Mesendoderm (in vitro differentiated cells): ENCODE measurements at regions not wholly inside any gene's neighbourhood (a gene's known extent, or its start where the extent isn't known, plus 50 kb on each side); places are given as distances from the start of the nearest gene placed in this dataset.
"Not testable (repeated sequence)": the region's sequence is repeated elsewhere in the genome, so short reads cannot be mapped to it uniquely, and the experiment has no call there.

Experiments
- DNase-seq: peaks from one replicate; pipeline ENCODE4 v3.0.0; 2013
- H2AK5ac ChIP-seq: 2 replicates; pipeline ENCODE4 v1.6.1; 2013; ENCODE audit warnings: low read length, inconsistent platforms
- H2BK120ac ChIP-seq: 2 replicates; pipeline ENCODE4 v1.6.1; 2013; ENCODE audit warnings: low read depth, mild to moderate bottlenecking, low read length, moderate library complexity, mixed read lengths
- H2BK15ac ChIP-seq: replicated peaks from 2 replicates; pipeline ENCODE4 v1.6.1; 2013; ENCODE audit warnings: low read depth, mild to moderate bottlenecking, moderate library complexity
- H2BK5ac ChIP-seq: 2 replicates; pipeline ENCODE4 v1.6.1; 2013; ENCODE audit warnings: low read length, inconsistent platforms
- H3K18ac ChIP-seq: 2 replicates; pipeline ENCODE4 v1.6.1; 2013; ENCODE audit warnings: mild to moderate bottlenecking, low read length, mixed read lengths
- H3K23ac ChIP-seq: one replicate; pipeline ENCODE4 v1.6.1; 2013; ENCODE audit warnings: low read length
- H3K27ac ChIP-seq: 2 replicates; pipeline ENCODE4 v1.5.1; 2013; ENCODE audit warnings: low read depth, mild to moderate bottlenecking, inconsistent platforms, low read length, moderate library complexity
- H3K27me3 ChIP-seq: 2 replicates; pipeline ENCODE4 v1.6.1; 2013; ENCODE audit warnings: low read length, control low read depth, mild to moderate bottlenecking, inconsistent platforms; ENCODE audit not compliant: insufficient read depth, poor library complexity
- H3K36me3 ChIP-seq: 2 replicates; pipeline ENCODE4 v1.6.1; 2013; ENCODE audit warnings: low read length, inconsistent platforms; ENCODE audit not compliant: control insufficient read depth, insufficient read depth
- H3K4ac ChIP-seq: one replicate; pipeline ENCODE4 v1.6.1; 2013; ENCODE audit warnings: low read depth, mild to moderate bottlenecking, low read length, moderate library complexity
- H3K4me1 ChIP-seq: 2 replicates; pipeline ENCODE4 v1.6.1; 2013; ENCODE audit warnings: low read depth, low read length, inconsistent platforms; ENCODE audit not compliant: control insufficient read depth
- H3K4me2 ChIP-seq: 2 replicates; pipeline ENCODE4 v1.6.1; 2013; ENCODE audit warnings: low read length
- H3K4me3 ChIP-seq: 2 replicates; pipeline ENCODE4 v1.5.1; 2013; ENCODE audit warnings: mild to moderate bottlenecking, low read length
- H3K56ac ChIP-seq: one replicate; pipeline ENCODE4 v1.6.1; 2013; ENCODE audit warnings: low read length
- H3K79me1 ChIP-seq: 2 replicates; pipeline ENCODE4 v1.6.1; 2013; ENCODE audit warnings: low read length, inconsistent platforms
- H3K79me2 ChIP-seq: 2 replicates; pipeline ENCODE4 v1.6.1; 2013; ENCODE audit warnings: mild to moderate bottlenecking, low read length; ENCODE audit not compliant: control insufficient read depth, insufficient read depth
- H3K9ac ChIP-seq: 2 replicates; pipeline ENCODE4 v1.6.1; 2013; ENCODE audit warnings: low read length, inconsistent platforms
- H4K5ac ChIP-seq: one replicate; pipeline ENCODE4 v1.6.1; 2013; ENCODE audit warnings: low read length
- H4K8ac ChIP-seq: one replicate; pipeline ENCODE4 v1.6.1; 2013; ENCODE audit warnings: low read depth, mild to moderate bottlenecking, control low read depth, low read length, moderate library complexity
- WGBS: extraction: QIAGEN DNeasy Blood & Tissue Kit; methylation state at CpG from one replicate; pipeline ENCODE4 v1.1.7; 2013; ENCODE audit warnings: low lambda C conversion rate, missing lambda C conversion rate; ENCODE audit not compliant: insufficient coverage; ENCODE audit errors: extremely low coverage; 5-methylcytosine and 5-hydroxymethylcytosine counted together

DNA sequence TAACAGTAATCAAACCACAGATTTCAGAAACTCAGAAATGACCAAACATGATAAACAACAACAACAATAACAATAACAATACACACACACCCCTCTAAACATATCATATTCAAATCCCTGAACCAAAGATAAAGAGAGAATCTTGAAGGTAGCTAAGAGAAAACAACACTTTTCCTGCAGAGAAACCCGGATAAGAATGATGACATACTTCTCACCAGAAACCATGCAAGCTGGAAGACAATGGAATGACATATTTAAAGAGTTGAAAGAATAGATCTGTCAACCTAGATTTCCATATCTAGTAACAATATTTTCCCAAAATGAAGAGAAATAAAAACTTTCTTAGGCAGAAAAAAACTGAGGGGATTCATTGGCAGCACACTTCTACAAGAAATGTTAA lies 138.1 kb downstream of the LIG4 start:
- Histone ChIP-seq H4K5ac (no peak overlapping the region), H3K4ac (no peak overlapping the region), H3K27me3 (no peaks in the 10 kb centered on the region), H3K23ac (no peak overlapping the region), H2BK15ac (no peak overlapping the region), H3K27ac (no peak overlapping the region), H3K4me2 (no peak overlapping the region), H3K36me3 (no peaks in the 10 kb centered on the region), H3K56ac (no peak overlapping the region), H4K8ac (no peak overlapping the region), H2BK5ac (no peak overlapping the region), H3K18ac (no peak overlapping the region), H3K4me3 (no peak overlapping the region), H2AK5ac (no peak overlapping the region), H3K79me1 (no peaks in the 10 kb centered on the region), H2BK120ac (no peak overlapping the region), H3K4me1 (no peaks in the 10 kb centered on the region), H3K79me2 (no peaks in the 10 kb centered on the region), H3K9ac (no peak overlapping the region)
- DNase-seq, result no peak
- WGBS, result no CpG with 5 or more reads among the region's 1 CpG

DNA sequence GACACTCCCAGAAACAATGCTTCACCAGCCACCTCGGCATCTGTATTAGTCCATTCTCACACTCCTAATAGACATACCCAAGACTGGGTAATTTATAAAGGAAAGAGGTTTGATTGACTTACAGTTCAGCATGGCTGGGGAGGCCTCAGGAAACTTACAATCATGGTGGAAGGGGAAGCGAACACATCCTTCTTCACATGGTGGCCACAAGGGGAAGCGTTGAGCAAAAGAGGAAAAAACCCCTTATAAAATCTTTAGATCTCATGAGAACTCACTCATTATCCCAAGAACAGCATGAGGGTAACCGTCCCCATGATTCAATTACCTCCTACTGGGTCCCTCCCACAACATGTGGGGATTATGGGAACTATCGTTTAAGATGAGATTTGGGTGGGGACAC lies 140.9 kb downstream of the LIG4 start:
- H4K8ac ChIP-seq, H3K23ac ChIP-seq, H3K4me3 ChIP-seq, H3K56ac ChIP-seq, H2BK120ac ChIP-seq, H3K79me2 ChIP-seq, H2BK5ac ChIP-seq, H3K27me3 ChIP-seq, H3K79me1 ChIP-seq, H2BK15ac ChIP-seq, H3K36me3 ChIP-seq, H3K4me1 ChIP-seq, H3K18ac ChIP-seq, H3K9ac ChIP-seq, H3K4me2 ChIP-seq, H3K4ac ChIP-seq, H3K27ac ChIP-seq, H2AK5ac ChIP-seq, H4K5ac ChIP-seq: not testable (repeated sequence)
- peak; percentile 33 for DNase-seq
- no CpG with 5 or more reads among the region's 5 CpGs for WGBS

DNA sequence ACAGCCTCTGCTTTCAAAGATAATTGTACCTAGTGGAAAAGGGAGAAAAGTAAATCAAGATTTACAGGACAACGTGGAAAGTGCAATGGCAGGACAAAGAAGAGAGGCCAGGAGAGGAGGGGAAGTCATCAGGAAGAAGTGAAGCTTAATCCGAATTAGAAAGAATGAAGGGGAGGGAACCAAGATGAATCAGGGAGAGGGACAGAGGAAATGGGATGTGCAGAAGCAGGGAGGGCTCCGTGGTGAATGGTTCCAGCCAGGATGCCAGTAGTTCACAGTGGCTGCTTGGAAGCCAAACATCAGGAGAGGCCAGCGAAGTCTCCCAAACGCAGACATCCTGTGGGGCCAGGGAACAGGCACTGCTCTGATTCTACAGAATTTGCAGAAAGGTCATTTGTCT lies 144.4 kb downstream of the LIG4 start:
- no peak overlapping the region for H4K8ac ChIP-seq
- H3K4me1 ChIP-seq, result no peaks in the 10 kb centered on the region
- H3K18ac ChIP-seq, result no peak overlapping the region
- H3K79me2 ChIP-seq, result no peaks in the 10 kb centered on the region
- H3K4me2 ChIP-seq, result no peak overlapping the region
- H3K23ac ChIP-seq, result no peak overlapping the region
- H2AK5ac ChIP-seq, result no peak overlapping the region
- no peak overlapping the region for H3K27ac ChIP-seq
- no peaks in the 10 kb centered on the region for H3K79me1 ChIP-seq
- H3K4me3 ChIP-seq, result no peak overlapping the region
- H2BK5ac ChIP-seq, result no peak overlapping the region
- no peak overlapping the region for H3K4ac ChIP-seq
- no CpG with 5 or more reads among the region's 5 CpGs for WGBS
- H4K5ac ChIP-seq, result no peak overlapping the region
- no peak overlapping the region for H2BK120ac ChIP-seq
- no peak overlapping the region for H3K9ac ChIP-seq
- no peak for DNase-seq
- H3K56ac ChIP-seq, result no peak overlapping the region
- no peaks in the 10 kb centered on the region for H3K36me3 ChIP-seq
- no peaks in the 10 kb centered on the region for H3K27me3 ChIP-seq
- H2BK15ac ChIP-seq, result no peak overlapping the region

DNA sequence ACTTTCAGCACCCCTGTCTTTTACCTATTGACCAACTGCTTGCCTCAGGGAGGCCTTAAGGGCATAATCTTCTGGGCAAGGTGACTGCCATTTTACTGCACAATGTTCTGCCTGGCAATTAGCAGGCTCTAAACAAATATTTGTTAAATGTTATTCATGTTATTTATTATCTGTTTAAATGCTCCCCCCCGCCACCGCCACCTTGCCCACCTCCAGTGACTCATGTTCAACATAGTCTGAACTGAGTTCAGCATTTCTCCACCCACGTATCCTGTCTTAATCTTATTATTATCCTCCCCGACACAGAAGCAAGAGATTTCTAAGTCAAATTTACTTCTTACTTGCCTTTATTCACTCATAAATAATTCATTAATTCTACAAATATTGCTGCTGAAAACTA lies 144.8 kb downstream of the LIG4 start:
- 100% methylated on average over 1 of the region's 4 CpGs for WGBS
- H3K56ac ChIP-seq, result no peak overlapping the region
- no peak overlapping the region for H3K4ac ChIP-seq
- no peak overlapping the region for H3K27ac ChIP-seq
- H3K4me1 ChIP-seq, result no peaks in the 10 kb centered on the region
- H3K18ac ChIP-seq, result no peak overlapping the region
- no peak overlapping the region for H4K8ac ChIP-seq
- H2BK120ac ChIP-seq, result no peak overlapping the region
- no peaks in the 10 kb centered on the region for H3K79me1 ChIP-seq
- no peak overlapping the region for H3K4me2 ChIP-seq
- H3K9ac ChIP-seq, result no peak overlapping the region
- no peaks in the 10 kb centered on the region for H3K36me3 ChIP-seq
- H2AK5ac ChIP-seq, result no peak overlapping the region
- H2BK15ac ChIP-seq, result no peak overlapping the region
- H3K27me3 ChIP-seq, result no peaks in the 10 kb centered on the region
- no peak overlapping the region for H3K23ac ChIP-seq
- no peak for DNase-seq
- no peaks in the 10 kb centered on the region for H3K79me2 ChIP-seq
- no peak overlapping the region for H3K4me3 ChIP-seq
- no peak overlapping the region for H2BK5ac ChIP-seq
- H4K5ac ChIP-seq, result no peak overlapping the region

DNA sequence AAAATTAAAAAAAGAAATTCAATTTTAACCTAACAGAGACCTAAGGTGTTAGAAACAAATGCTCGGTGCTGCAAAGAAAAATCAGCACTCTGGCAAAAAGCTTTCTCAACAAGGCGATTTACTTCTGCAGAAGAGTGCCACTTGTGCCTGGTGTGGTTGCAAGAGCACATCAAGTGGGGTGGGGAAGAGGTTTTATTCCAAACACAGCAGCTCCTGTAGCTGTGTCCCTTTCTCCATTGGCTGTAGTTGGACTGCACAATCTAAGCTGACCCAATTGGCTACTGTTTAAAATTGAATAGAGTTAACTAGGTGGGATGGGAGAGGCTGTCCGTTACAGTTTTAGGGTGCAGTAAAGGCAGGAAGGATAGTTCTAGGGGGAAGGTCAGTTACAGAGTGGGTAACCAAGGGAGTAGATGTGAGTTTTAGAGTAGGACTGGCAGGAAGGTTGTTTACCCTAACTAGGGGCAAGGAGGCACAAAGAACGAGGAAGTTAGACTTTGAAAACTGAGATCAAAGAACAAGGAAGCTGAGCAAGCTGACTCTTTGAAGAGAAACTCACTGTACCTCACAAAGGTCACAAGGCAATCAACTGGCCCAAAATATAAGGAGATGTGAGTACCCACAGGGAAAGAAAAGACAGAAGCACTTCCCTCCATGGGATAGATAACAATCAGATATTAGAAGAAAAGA lies 145.7 kb downstream of the LIG4 start:
- Histone ChIP-seq H3K4me1 (no peaks in the 10 kb centered on the region), H3K9ac (no peak overlapping the region), H3K79me2 (no peaks in the 10 kb centered on the region), H3K79me1 (no peaks in the 10 kb centered on the region), H4K8ac (no peak overlapping the region), H2BK5ac (no peak overlapping the region), H3K23ac (no peak overlapping the region), H3K36me3 (no peaks in the 10 kb centered on the region), H3K27ac (no peak overlapping the region), H2AK5ac (no peak overlapping the region), H3K56ac (no peak overlapping the region), H3K4me3 (no peak overlapping the region), H2BK120ac (no peak overlapping the region), H2BK15ac (no peak overlapping the region), H3K4ac (no peak overlapping the region), H3K18ac (no peak overlapping the region), H3K27me3 (no peaks in the 10 kb centered on the region), H3K4me2 (no peak overlapping the region), H4K5ac (no peak overlapping the region)
- no CpG with 5 or more reads among the region's 4 CpGs for WGBS
- DNase-seq, result no peak

DNA sequence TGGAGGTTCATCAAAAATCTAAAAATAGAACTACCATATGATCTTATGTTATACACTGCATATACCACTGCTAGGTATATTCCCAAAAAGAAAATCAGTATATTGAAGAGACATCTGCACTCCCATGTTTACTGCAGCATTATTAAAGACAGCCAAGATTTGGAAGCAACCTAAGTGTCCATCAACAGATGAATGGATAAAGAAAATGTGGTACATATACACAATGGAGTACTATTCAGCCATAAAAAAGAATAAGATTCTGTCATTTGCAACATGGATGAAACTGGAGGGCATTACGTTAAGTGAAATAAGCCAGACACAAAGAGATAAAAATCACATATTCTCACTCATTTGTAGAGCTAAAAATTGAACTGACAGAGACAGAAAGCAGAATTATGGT lies 151.0 kb downstream of the LIG4 start:
- not testable (repeated sequence) for H2BK5ac ChIP-seq, H3K9ac ChIP-seq, H3K4ac ChIP-seq, H3K56ac ChIP-seq, H3K36me3 ChIP-seq, H3K79me2 ChIP-seq, H3K27me3 ChIP-seq, H4K8ac ChIP-seq, H4K5ac ChIP-seq, H3K4me3 ChIP-seq, H2AK5ac ChIP-seq, H3K79me1 ChIP-seq, DNase-seq, H2BK120ac ChIP-seq, H3K27ac ChIP-seq, H3K18ac ChIP-seq, H3K23ac ChIP-seq, H3K4me2 ChIP-seq, H3K4me1 ChIP-seq, H2BK15ac ChIP-seq
- WGBS, result no CpG with 5 or more reads among the region's 1 CpG
